ENCODE measurements at regions not wholly inside any gene's neighbourhood (a gene's known extent, or its start where the extent isn't known, plus 50 kb on each side); places are given as distances from the start of the nearest gene placed in this dataset.
"Not testable (repeated sequence)": the region's sequence is repeated elsewhere in the genome, so short reads cannot be mapped to it uniquely, and the experiment has no call there.

- intact Hi-C loops (cut with DNase I), result no loop called here
- no peak for DNase-seq
These were observed 929.6 kb downstream of the EPHA3 start for GRCh38 chr3:90036939-90037469.

DNA sequence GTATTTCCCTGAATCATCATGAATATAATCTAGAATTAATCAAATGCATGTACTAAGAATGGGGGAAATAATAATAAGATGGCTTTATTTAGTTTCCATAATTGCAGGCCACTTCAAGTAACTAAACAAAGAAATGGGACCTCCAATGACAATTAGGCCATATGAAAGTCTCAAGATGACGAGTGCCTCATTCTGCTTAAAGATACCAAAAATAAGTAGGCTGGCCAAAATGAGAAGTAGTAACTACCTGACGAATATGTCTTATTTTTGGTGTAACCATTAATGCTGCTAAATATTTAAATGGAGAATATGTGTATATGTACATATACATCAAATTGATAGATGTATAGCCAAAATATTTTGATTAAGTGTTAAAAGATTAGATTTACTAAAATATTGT, 932.6 kb downstream of the EPHA3 start:
- no peak for DNase-seq
- intact Hi-C loops (cut with DNase I), result no loop called here

DNA sequence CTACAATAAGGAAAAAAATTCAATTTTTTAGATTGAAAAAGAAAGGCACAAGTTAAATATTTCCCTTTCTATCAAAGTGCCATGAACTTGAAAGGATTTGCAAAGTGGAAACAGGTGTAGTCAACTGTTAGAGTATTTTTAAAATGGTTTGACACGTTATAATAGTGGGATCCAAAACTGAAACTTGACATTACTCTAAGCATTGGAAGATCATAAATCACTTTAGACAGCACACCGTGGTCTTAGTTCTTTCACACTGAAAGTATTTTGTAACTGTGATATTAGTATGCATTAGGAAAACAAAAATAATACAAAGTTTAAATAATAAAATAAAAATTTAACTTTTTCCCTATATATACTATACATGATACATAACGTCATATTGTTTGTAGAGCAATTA, 933.1 kb downstream of the EPHA3 start:
- intact Hi-C loops (cut with DNase I), result no loop called here
- no peak for DNase-seq

DNA sequence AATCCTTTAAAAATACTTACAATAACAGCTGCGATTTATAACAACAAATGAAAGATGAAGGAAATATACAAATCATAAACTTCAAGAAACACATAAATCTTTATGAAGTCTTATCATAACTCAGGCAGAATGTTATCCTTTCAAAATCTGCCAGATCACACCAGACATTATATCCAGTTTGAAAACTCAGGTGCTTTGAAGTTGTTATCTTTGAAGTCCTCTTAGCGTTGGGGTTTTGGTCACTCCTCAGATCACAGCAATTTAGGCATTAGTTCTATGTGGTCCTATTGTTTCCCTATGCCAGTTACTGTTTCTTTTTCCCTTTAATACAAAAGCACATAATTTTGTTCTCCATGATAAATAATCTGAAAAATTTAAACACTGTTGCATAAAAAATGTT, 934.6 kb downstream of the EPHA3 start:
- no peak for DNase-seq
- intact Hi-C loops (cut with DNase I), result no loop called here

- intact Hi-C loops (cut with DNase I), result no loop called here
- DNase-seq, result no peak
These were observed 935.9 kb downstream of the EPHA3 start for GRCh38 chr3:90043287-90043686.

DNA sequence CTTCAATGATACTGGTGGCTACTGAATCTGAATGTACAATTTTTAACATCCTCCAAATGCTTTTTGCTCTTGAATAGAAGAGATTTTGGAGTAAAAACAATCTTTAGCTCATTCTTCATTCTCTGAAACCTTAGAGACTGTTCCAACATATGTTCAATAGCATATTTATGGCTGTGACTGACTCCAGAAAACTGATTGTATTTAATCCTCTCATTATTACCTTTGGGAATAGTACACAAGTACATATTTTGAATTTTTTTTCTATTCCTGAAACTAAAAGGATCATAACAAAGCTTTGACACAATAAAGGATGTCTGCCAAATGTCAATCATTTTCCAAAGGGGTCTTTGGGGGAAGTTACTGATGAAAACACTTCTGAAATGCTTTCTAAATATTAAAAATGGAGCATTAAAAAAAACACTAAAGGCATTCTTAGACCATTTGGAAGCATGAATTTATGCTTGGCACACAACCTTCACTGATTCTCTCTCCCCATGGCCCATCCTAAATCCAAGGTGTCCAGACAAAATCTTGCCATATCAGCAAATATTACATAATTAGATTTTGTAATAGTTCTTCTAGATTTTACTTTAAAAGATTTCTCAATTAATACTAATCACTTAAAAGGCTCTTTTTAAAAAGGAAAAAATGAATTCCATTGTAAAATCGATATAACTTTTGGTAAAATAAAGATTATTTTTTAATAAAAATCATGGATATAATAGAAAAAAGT, 936.8 kb downstream of the EPHA3 start:
- intact Hi-C loops (cut with DNase I), result no loop called here
- DNase-seq, result no peak

DNA sequence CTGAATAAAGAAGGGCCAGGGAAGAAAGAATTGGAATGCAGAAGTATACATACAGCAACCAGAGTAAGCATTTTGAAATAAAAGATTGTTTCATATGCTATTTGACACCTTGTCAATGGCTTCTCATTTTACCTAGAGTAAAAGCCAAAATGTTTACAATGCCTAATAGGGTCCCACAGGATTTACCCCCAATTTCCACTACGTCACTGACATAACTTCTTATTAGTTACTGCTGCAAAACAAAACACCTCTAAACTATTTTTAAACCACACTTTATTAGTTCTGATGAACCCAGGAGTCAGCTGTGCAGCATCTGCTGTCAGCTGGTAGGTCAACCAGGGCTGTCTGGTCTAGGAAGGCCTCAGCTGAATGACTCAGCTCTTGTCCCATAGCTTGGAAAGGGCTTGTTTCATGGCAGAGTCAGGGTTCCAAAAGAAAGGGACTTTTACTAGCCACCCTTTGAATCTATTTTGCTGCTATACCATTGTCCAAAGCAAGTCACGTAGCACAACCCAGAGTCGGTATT, 945.1 kb downstream of the EPHA3 start:
- intact Hi-C loops (cut with DNase I), result no loop called here
- no peak for DNase-seq

DNA sequence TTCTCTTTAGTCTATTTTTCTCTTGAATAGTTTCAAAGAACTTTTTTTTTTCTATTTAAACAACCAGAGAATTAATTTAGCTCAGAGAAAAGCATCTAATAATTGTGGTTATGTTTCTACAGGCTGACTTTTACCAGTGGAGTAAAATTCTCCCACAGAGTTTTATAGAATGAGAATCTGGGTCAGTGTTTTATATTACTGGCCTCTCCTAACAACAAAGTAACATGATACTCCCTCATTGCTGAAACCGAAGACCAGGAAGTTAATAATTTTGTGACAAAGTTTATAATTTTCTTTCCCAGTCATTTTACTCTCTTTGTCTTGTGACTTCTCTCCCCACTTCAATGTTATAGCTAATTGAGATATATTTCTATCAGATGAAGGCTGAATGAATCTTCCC, 946.9 kb downstream of the EPHA3 start:
- DNase-seq, result no peak
- intact Hi-C loops (cut with DNase I), result no loop called here

DNA sequence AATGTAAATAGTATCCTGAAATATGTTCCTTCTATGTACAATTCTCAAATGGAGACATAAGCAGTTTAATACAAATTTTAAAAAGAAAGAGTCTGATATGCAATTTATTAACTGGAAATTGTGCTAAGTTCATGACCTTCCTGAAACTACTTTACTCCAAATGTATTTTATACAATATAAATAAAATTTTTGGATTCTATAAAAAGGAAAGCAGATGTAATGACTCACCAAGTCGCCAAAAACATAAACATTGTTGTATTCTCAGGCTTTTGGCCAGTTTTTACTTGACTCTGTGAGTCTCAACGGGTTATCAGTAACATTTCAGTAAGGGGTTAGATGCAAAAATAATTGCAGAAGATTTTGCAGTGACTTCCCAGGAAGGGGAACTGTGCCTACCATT, 948.2 kb downstream of the EPHA3 start:
- intact Hi-C loops (cut with DNase I), result no loop called here
- DNase-seq, result no peak

DNA sequence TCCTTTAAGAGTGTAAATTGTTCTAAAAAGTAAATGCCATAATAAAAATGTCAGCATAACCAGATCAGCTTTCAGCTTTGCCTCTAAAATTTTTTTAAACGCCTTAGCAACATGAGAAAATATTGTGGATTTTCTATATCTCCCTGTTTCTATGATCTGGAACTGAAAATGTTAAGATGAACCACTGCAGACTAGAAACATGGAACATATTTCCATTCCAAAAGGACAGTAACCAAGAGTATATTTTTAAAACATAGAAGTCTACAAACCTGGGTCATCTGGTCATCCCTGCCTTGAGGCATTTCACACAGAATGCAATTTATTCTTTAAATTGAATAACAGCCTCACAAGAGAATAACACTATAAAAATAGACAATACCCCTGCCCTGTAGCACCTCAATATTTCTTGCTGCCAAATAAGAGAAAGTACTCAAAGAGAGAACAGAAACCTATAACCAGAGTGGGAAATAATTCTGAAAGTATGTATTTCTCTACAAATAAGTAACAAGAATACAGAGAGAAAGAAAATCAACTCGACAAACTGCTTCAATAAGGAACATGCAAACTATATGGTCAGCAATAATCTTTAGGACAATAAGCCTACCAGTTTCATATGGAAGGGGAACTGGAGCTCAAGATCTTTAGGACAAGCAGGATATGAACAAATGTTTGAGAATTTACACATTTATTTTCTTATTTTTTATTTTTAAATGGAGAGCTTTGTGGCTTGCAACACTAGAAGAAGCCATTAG, 949.0 kb downstream of the EPHA3 start:
- no peak for DNase-seq
- intact Hi-C loops (cut with DNase I), result no loop called here

DNA sequence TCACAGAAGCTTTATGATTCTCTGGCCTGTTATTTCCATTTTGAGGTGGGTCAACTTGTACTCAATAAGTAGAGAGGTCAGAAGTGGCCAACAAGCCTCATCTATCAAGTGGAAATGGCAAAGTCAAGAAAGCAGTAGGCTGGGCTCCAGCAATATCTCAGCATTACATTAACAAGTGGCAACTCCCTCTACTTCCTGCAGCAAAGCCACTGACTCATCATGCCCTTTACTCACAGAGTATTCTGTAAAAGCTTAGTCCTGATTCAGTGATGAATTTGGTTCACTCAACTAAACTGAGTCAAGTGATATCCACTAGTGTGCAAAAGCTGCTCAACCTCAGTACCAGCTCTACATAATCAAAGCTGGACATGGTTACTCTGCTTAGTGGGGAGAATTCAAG, 954.6 kb downstream of the EPHA3 start:
- DNase-seq, result peak in 1 of 42 donors; percentile 16

DNA sequence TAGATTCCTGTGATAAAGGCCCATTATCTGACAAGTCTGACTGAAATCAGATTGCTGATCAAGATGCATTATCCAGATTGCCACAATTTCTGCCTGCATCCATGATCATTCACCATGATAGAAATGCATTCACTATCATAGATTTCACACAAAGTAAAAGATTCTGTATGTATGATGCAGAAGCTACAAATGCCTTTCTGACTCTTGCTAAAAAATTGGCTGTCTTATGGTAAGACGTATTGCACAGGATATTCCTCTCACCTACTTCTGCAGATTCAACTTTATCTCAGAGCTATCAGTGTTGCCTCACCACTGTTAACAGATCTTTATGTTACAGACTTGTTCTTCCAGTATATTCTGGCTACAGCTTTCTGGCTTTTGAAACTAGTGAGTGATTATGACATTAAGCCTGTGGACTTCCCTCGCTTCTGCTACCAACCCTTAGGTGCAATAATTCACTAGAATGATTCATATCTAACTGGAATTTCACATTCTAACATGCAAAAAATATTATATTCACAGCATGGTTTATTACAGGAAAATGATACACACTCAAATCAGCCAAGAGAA, 955.3 kb downstream of the EPHA3 start:
- intact Hi-C loops (cut with DNase I), result no loop called here
- DNase-seq, result no peak

More for the DNA sequence above, 954.6 kb downstream of the EPHA3 start:
- intact Hi-C loops (cut with DNase I), result no loop called here

DNA sequence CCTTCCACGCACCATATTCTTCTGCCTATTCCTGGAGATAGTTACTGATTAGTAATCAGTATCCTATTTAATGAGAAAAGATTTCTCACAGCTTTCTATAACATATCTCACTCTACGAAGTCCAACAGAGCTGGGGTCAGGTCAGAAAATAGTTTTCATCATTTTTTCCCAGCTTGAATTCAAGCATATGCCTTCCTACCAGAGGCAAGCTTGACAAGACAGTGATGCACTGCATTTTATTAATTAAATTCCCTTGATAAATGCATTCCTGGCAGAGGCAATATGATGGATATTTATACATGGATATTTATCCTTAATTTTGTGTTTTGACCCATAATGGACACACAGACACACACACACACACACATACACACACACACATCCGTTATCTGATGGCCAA, 961.4 kb downstream of the EPHA3 start:
- no peak for DNase-seq
- intact Hi-C loops (cut with DNase I), result no loop called here

DNA sequence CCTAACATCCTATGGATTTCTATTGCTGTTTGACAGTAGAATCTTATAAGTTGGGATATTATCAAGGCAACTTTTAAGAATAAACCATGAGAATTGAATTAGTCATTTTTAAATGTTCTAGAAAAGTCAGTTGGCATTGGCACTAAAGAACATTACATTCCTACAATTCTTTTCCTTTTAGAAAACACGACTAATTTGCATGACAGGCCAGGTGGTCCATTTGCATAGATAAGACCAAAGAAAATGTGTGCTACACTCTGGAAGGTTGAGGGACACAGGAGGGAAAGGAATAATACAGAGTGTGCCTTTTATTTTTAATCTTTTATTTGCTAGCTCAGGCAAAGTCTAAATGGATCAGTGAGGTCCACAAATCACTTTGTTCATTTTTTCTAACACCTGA, 962.3 kb downstream of the EPHA3 start:
- intact Hi-C loops (cut with DNase I), result no loop called here
- no peak for DNase-seq

GRCh38 chr3:90076136-90076535, 968.7 kb downstream of the EPHA3 start:
- intact Hi-C loops (cut with DNase I), result no loop called here
- no peak for DNase-seq

- intact Hi-C loops (cut with DNase I), result no loop called here
- no peak for DNase-seq
These were observed 973.6 kb downstream of the EPHA3 start for GRCh38 chr3:90080988-90081387.

- intact Hi-C loops (cut with DNase I); DNase-seq: not testable (repeated sequence)
These were observed 978.9 kb downstream of the EPHA3 start for GRCh38 chr3:90086297-90086696.

DNA sequence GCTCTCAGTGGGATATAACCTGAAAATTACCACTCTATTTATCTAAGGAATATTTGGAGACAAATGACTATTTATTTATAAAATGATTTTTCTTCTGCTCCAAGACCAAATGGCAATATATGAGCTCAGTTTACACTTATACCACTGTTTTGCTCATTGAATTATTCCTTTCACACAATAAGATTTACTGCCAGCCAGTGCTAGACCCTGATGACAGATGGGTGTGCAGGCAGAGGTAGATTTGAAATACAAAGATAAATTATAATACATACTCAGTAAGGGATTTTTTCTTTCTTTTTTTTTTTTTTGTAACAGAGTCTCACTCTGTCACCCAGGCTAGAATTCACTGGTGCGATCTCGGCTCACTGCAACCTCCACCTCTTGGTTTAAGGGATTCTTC, 980.3 kb downstream of the EPHA3 start:
- DNase-seq, result no peak
- intact Hi-C loops (cut with DNase I), result no loop called here

- DNase-seq, result peak in 32 of 42 donors; percentile 6 to 77 (median 36)
- intact Hi-C loops (cut with DNase I), result no loop called here
These were observed 984.1 kb downstream of the EPHA3 start for GRCh38 chr3:90091549-90091948.

- intact Hi-C loops (cut with DNase I), result no loop called here
- no peak for DNase-seq
These were observed 985.6 kb downstream of the EPHA3 start for GRCh38 chr3:90092994-90093393.
